ENCODE measurements at regions not wholly inside any gene's neighbourhood (a gene's known extent, or its start where the extent isn't known, plus 50 kb on each side); places are given as distances from the start of the nearest gene placed in this dataset.

DNA sequence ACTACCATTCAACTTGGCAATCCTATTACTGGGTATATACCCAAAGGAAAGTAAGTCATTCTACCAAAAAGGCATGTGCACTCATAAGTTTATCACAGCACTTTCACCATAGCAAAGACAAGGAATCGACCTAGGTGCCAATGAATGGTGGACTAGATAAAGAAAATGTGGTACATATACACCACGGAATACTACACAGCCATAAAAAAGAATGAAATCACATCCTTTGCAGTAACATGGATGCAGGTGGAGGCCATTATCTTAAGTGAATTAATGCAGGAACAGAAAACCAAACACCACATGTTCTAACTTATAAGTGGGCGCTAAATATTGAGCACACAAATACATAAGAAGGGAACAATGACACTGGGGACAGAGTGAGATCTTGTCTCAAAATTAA, 65.8 kb upstream of the SUB1 start:
- Histone ChIP-seq H4K20me1 (ENCODE audit: insufficient read depth, low read length) (no peaks in the 10 kb centered on the region), H3K79me2 (ENCODE audit: insufficient read depth, low read length) (no peaks in the 10 kb centered on the region), H2AFZ (ENCODE audit: insufficient read depth, low read depth, low read length, poor library complexity, severe bottlenecking) (no peak overlapping the region), H3K27ac (ENCODE audit: low read depth in 1 of 2, low read length in 2 of 2) (no peak overlapping the region), H3K27me3 (ENCODE audit: control insufficient read depth in 2 of 2, insufficient read depth in 2 of 2, low read length in 2 of 2) (no peaks in the 10 kb centered on the region), H3K36me3 (replicated peaks in 1 of 2; ENCODE audit: control insufficient read depth in 1 of 2, insufficient read depth in 2 of 2, low read length in 2 of 2) (no peaks in the 10 kb centered on the region), H3K4me2 (replicated peaks; ENCODE audit: extremely low read depth, low read length, poor library complexity, severe bottlenecking) (no peak overlapping the region), H3K4me3 (replicated peaks in 1 of 3; ENCODE audit: low read depth in 2 of 3, low read length in 3 of 3) (no peak overlapping the region), H3K9ac (ENCODE audit: insufficient read depth, low read length, poor library complexity, severe bottlenecking) (no peak overlapping the region), H3K9me3 (replicated peaks in 1 of 2; ENCODE audit: control insufficient read depth in 1 of 2, insufficient read depth in 1 of 2, low read length in 2 of 2) (no peaks in the 10 kb centered on the region), H3K4me1 (ENCODE audit: control insufficient read depth in 1 of 2, insufficient read depth in 2 of 2, low read length in 2 of 2) (peaks cover 46% of the 10 kb centered on the region in 2 donors)
- no peak for DNase-seq
- Mint-ChIP-seq H3K4me1 (peaks cover 46% of the 10 kb centered on the region), H3K27ac (no peak overlapping the region), H3K27me3 (ENCODE audit: low read depth in 3 of 3) (peaks cover 2 to 8% (median 3%) of the 10 kb centered on the region in 3 donors), H3K4me3 (no peak overlapping the region), H3K9me3 (peaks cover 0 to 3% (median 0%) of the 10 kb centered on the region in 7 donors), H3K36me3 (no peaks in the 10 kb centered on the region)
- no CpG with 5 or more reads among the region's 3 CpGs for WGBS (ENCODE audit: insufficient coverage)
- intact Hi-C loops (cut with micrococcal nuclease) = no loop called here
- TF ChIP-seq, protein P1, sequence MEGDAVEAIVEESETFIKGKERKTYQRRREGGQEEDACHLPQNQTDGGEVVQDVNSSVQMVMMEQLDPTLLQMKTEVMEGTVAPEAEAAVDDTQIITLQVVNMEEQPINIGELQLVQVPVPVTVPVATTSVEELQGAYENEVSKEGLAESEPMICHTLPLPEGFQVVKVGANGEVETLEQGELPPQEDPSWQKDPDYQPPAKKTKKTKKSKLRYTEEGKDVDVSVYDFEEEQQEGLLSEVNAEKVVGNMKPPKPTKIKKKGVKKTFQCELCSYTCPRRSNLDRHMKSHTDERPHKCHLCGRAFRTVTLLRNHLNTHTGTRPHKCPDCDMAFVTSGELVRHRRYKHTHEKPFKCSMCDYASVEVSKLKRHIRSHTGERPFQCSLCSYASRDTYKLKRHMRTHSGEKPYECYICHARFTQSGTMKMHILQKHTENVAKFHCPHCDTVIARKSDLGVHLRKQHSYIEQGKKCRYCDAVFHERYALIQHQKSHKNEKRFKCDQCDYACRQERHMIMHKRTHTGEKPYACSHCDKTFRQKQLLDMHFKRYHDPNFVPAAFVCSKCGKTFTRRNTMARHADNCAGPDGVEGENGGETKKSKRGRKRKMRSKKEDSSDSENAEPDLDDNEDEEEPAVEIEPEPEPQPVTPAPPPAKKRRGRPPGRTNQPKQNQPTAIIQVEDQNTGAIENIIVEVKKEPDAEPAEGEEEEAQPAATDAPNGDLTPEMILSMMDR (IDR thresholded peaks at IDR 0.05) = no peak

DNA sequence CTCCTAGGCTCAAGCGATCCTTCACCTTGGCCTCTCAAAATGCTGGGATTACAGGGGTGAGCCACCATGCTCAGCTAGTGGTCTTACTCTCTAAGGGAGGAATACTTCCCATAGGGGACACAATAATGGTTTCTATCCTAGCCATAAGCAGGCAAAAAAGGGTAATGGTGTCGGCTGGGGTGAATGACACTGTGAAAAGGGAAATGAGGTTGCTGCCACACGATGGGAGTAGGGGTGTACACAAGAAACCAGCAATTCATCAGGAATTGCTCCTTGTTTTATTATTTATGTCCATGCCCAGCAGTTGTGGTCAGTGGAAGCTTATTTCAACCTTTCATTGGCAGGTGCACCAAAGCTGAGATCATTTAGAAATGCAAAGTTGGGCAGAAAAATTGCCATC, 70.3 kb upstream of the ZFR start:
- no peak overlapping the region for H2AFZ ChIP-seq (ENCODE audit: insufficient read depth, low read depth, low read length, poor library complexity, severe bottlenecking)
- H3K36me3 ChIP-seq (replicated peaks in 1 of 2; ENCODE audit: control insufficient read depth in 1 of 2, insufficient read depth in 2 of 2, low read length in 2 of 2) = no peaks in the 10 kb centered on the region
- H3K27ac ChIP-seq (ENCODE audit: low read depth in 1 of 2, low read length in 2 of 2) = no peak overlapping the region
- intact Hi-C loops (cut with micrococcal nuclease) = no loop called here
- H3K27me3 ChIP-seq (ENCODE audit: control insufficient read depth in 2 of 2, insufficient read depth in 2 of 2, low read length in 2 of 2) = no peaks in the 10 kb centered on the region
- TF ChIP-seq, protein P1 (IDR thresholded peaks at IDR 0.05) = no peak
- Mint-ChIP-seq H3K27me3 (ENCODE audit: low read depth in 3 of 3) (peaks cover 3 to 4% (median 4%) of the 10 kb centered on the region in 3 donors), H3K27ac (no peak overlapping the region), H3K36me3 (no peaks in the 10 kb centered on the region), H3K4me1 (peaks cover 20% of the 10 kb centered on the region), H3K9me3 (peaks cover 0 to 3% (median 0%) of the 10 kb centered on the region in 7 donors), H3K4me3 (no peak overlapping the region)
- no peaks in the 10 kb centered on the region for H4K20me1 ChIP-seq (ENCODE audit: insufficient read depth, low read length)
- no peaks in the 10 kb centered on the region for H3K79me2 ChIP-seq (ENCODE audit: insufficient read depth, low read length)
- H3K4me1 ChIP-seq (ENCODE audit: control insufficient read depth in 1 of 2, insufficient read depth in 2 of 2, low read length in 2 of 2) = peaks cover 14% of the 10 kb centered on the region in 2 donors
- no peak overlapping the region for H3K4me2 ChIP-seq (replicated peaks; ENCODE audit: extremely low read depth, low read length, poor library complexity, severe bottlenecking)
- H3K4me3 ChIP-seq (replicated peaks in 1 of 3; ENCODE audit: low read depth in 2 of 3, low read length in 3 of 3) = no peak overlapping the region
- no peak overlapping the region for H3K9ac ChIP-seq (ENCODE audit: insufficient read depth, low read length, poor library complexity, severe bottlenecking)
- DNase-seq = no peak
- WGBS (ENCODE audit: insufficient coverage) = 0% methylated on average over 1 of the region's 3 CpGs
- H3K9me3 ChIP-seq (replicated peaks in 1 of 2; ENCODE audit: control insufficient read depth in 1 of 2, insufficient read depth in 1 of 2, low read length in 2 of 2) = no peaks in the 10 kb centered on the region
